SK-N-SH treated with all-trans-retinoic acid at 6 μM for 48 hours (cell line): ENCODE measurements at regions not wholly inside any gene's neighbourhood (a gene's known extent, or its start where the extent isn't known, plus 50 kb on each side); places are given as distances from the start of the nearest gene placed in this dataset.

Experiments used
- ATAC-seq: fragments of 200-7000 bp; cut with Tn5 transposase; 3 replicates; pipeline ENCODE4 v1.9.1; 2020; ENCODE audit warnings: mild to moderate bottlenecking, moderate library complexity
- BACH2 ChIP-seq: fragments of 250-450 bp; sonication (Bioruptor Pico); IDR thresholded peaks from 2 replicates; pipeline ENCODE4 v1.9.0; 2021; ENCODE audit warnings: mild to moderate bottlenecking, borderline replicate concordance
- CSDC2 ChIP-seq: fragments of 250-450 bp; sonication (Bioruptor Pico); IDR thresholded peaks from 2 replicates; pipeline ENCODE4 v1.5.0; 2020; ENCODE audit warnings: mild to moderate bottlenecking, moderate library complexity
- ESRRG ChIP-seq: fragments of 250-450 bp; sonication (Bioruptor Pico); IDR thresholded peaks from 2 replicates; pipeline ENCODE4 v1.6.1; 2021; ENCODE audit warnings: mild to moderate bottlenecking
- GLIS3 ChIP-seq: fragments of 250-450 bp; sonication (Bioruptor Pico); IDR thresholded peaks from 2 replicates; pipeline ENCODE4 v1.5.0; 2020; ENCODE audit warnings: mild to moderate bottlenecking, moderate library complexity
- ISL1 ChIP-seq: fragments of 250-450 bp; sonication (Bioruptor Pico); IDR thresholded peaks from 2 replicates; pipeline ENCODE4 v2.1.2; 2022; ENCODE audit warnings: mild to moderate bottlenecking, moderate library complexity
- OSR1 ChIP-seq: fragments of 250-450 bp; sonication (Bioruptor Pico); IDR thresholded peaks from 2 replicates; pipeline ENCODE4 v1.8.0; 2022; ENCODE audit warnings: moderate library complexity, mild to moderate bottlenecking, inconsistent platforms
- PPARA ChIP-seq: fragments of 250-450 bp; sonication (Bioruptor Pico); IDR thresholded peaks from 2 replicates; pipeline ENCODE4 v1.5.0; 2020; ENCODE audit warnings: mild to moderate bottlenecking, borderline replicate concordance
- TCF4 ChIP-seq: fragments of 250-450 bp; sonication (Bioruptor Pico); IDR thresholded peaks from 2 replicates; pipeline ENCODE4 v1.8.0; 2021; ENCODE audit warnings: mild to moderate bottlenecking, moderate library complexity, borderline replicate concordance
- TOX ChIP-seq: fragments of 250-450 bp; sonication (Bioruptor Pico); IDR thresholded peaks from 2 replicates; pipeline ENCODE4 v1.8.0; 2021; ENCODE audit warnings: mild to moderate bottlenecking, moderate library complexity, borderline replicate concordance
- ZC3H10 ChIP-seq: fragments of 250-450 bp; sonication (Bioruptor Pico); IDR thresholded peaks from 2 replicates; pipeline ENCODE4 v1.5.1; 2021; ENCODE audit warnings: mild to moderate bottlenecking, moderate library complexity
- ZFP3 ChIP-seq: fragments of 250-450 bp; sonication (Bioruptor Pico); IDR thresholded peaks from 2 replicates; pipeline ENCODE4 v1.5.0; 2020; ENCODE audit warnings: mild to moderate bottlenecking, moderate library complexity
- ZFP30 ChIP-seq: fragments of 450-650 bp; formaldehyde crosslinking; IDR thresholded peaks from 2 replicates; pipeline ENCODE4 v1.5.0; 2022; ENCODE audit warnings: mild to moderate bottlenecking, moderate library complexity
- ZNF565 ChIP-seq: fragments of 450-650 bp; formaldehyde crosslinking; conservative IDR thresholded peaks from 2 replicates; pipeline ENCODE4 v1.5.0; 2020; ENCODE audit warnings: low read depth, mild to moderate bottlenecking, moderate library complexity
- ZNF70 ChIP-seq: fragments of 450-650 bp; formaldehyde crosslinking; IDR thresholded peaks from 2 replicates; pipeline ENCODE4 v1.5.0; 2020; ENCODE audit warnings: mild to moderate bottlenecking, moderate library complexity
- ZNF8 ChIP-seq: fragments of 450-650 bp; formaldehyde crosslinking; IDR thresholded peaks from 2 replicates; pipeline ENCODE4 v1.5.0; 2020; ENCODE audit warnings: mild to moderate bottlenecking, moderate library complexity
- TF ChIP-seq, protein P1 (sequence below): fragments of 250-450 bp; sonication (Bioruptor Pico); IDR thresholded peaks from 2 replicates; pipeline ENCODE4 v1.5.1; 2020; ENCODE audit warnings: low read depth, mild to moderate bottlenecking, moderate library complexity
- TF ChIP-seq, protein P2 (sequence below): fragments of 250-450 bp; sonication (Bioruptor Pico); IDR thresholded peaks from 2 replicates; pipeline ENCODE4 v1.5.0; 2020; ENCODE audit warnings: mild to moderate bottlenecking, moderate library complexity
- TF ChIP-seq, protein P3 (sequence below): fragments of 250-450 bp; sonication (Bioruptor Pico); IDR thresholded peaks from 2 replicates; pipeline ENCODE4 v1.8.0; 2021; ENCODE audit warnings: low read depth, mild to moderate bottlenecking, moderate library complexity, borderline replicate concordance
- TF ChIP-seq, protein P4 (sequence below): fragments of 250-450 bp; sonication (Bioruptor Pico); IDR thresholded peaks from 2 replicates; pipeline ENCODE4 v1.5.1; 2021; ENCODE audit warnings: mild to moderate bottlenecking, moderate library complexity
- TF ChIP-seq, protein P5 (sequence below): fragments of 250-450 bp; sonication (Bioruptor Pico); IDR thresholded peaks from 2 replicates; pipeline ENCODE4 v1.8.0; 2020; ENCODE audit warnings: mild to moderate bottlenecking, moderate library complexity, borderline replicate concordance

DNA sequence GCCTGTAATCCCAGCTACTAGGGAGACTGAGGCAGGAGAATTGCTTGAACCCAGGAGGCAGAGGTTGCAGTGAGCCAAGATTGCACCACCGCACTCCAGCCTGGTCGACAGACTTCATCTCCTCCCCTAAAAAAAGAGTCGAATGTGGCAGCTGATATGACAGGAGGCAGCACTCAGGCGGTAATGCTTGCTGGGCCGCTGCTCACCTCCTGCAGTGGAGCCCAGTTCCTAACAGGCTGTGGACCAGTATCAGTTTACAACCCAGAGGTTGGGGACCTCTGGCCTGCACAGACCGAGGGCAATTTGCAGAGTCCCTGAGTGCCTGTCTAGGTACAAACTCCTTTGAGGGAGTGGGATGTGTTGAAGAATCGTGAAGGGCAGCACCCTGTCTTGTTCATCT lies 136.2 kb downstream of the SMAD6 start:
- TF ChIP-seq GLIS3 (CRISPR knock-in tag) (no peak), BACH2 (CRISPR knock-in tag) (no peak), ZC3H10 (CRISPR knock-in tag) (no peak), ZNF565 (CRISPR knock-in tag) (no peak), OSR1 (no peak), ZNF8 (CRISPR knock-in tag) (no peak), PPARA (CRISPR knock-in tag) (no peak), ISL1 (CRISPR knock-in tag) (no peak), ZNF70 (CRISPR knock-in tag) (no peak)
- TF ChIP-seq, protein P1, sequence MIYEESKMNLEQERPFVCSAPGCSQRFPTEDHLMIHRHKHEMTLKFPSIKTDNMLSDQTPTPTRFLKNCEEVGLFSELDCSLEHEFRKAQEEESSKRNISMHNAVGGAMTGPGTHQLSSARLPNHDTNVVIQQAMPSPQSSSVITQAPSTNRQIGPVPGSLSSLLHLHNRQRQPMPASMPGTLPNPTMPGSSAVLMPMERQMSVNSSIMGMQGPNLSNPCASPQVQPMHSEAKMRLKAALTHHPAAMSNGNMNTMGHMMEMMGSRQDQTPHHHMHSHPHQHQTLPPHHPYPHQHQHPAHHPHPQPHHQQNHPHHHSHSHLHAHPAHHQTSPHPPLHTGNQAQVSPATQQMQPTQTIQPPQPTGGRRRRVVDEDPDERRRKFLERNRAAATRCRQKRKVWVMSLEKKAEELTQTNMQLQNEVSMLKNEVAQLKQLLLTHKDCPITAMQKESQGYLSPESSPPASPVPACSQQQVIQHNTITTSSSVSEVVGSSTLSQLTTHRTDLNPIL (CRISPR knock-in tag): no peak
- ATAC-seq: no peak

DNA sequence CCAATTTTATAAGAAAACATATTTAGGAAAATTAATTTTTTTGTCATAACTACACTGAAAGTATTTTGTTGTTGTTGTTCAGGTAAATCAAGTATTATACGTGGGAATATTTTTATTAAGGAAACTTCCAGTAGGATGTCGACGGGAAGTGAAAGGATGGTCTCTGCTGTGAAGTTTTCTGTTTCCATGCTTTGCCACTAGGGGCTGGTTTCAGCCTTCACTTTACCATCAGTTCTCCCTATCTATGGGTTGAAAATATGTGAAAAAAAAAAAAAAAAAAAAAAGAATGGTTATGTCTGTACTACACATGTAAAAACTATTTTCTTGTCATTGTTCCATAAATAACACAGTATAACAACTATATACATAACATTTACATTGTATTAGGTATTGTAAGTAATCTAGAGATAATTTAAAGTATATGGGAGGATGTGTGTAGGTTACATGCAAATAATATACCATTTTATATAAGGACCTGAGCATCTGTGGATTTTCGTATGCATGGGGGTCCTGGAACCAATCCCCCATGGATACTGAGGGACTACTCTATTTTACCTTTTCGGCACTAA lies 136.7 kb downstream of the SMAD6 start:
- TF ChIP-seq OSR1 (no peak), TCF4 (CRISPR knock-in tag) (no peak)
- TF ChIP-seq, protein P2, sequence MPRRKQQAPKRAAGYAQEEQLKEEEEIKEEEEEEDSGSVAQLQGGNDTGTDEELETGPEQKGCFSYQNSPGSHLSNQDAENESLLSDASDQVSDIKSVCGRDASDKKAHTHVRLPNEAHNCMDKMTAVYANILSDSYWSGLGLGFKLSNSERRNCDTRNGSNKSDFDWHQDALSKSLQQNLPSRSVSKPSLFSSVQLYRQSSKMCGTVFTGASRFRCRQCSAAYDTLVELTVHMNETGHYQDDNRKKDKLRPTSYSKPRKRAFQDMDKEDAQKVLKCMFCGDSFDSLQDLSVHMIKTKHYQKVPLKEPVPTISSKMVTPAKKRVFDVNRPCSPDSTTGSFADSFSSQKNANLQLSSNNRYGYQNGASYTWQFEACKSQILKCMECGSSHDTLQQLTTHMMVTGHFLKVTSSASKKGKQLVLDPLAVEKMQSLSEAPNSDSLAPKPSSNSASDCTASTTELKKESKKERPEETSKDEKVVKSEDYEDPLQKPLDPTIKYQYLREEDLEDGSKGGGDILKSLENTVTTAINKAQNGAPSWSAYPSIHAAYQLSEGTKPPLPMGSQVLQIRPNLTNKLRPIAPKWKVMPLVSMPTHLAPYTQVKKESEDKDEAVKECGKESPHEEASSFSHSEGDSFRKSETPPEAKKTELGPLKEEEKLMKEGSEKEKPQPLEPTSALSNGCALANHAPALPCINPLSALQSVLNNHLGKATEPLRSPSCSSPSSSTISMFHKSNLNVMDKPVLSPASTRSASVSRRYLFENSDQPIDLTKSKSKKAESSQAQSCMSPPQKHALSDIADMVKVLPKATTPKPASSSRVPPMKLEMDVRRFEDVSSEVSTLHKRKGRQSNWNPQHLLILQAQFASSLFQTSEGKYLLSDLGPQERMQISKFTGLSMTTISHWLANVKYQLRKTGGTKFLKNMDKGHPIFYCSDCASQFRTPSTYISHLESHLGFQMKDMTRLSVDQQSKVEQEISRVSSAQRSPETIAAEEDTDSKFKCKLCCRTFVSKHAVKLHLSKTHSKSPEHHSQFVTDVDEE (CRISPR knock-in tag): no peak
- TF ChIP-seq, protein P3, sequence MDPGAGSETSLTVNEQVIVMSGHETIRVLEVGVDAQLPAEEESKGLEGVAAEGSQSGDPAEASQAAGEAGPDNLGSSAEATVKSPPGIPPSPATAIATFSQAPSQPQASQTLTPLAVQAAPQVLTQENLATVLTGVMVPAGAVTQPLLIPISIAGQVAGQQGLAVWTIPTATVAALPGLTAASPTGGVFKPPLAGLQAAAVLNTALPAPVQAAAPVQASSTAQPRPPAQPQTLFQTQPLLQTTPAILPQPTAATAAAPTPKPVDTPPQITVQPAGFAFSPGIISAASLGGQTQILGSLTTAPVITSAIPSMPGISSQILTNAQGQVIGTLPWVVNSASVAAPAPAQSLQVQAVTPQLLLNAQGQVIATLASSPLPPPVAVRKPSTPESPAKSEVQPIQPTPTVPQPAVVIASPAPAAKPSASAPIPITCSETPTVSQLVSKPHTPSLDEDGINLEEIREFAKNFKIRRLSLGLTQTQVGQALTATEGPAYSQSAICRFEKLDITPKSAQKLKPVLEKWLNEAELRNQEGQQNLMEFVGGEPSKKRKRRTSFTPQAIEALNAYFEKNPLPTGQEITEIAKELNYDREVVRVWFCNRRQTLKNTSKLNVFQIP (CRISPR knock-in tag): no peak
- ATAC-seq: peak; percentile 53

DNA sequence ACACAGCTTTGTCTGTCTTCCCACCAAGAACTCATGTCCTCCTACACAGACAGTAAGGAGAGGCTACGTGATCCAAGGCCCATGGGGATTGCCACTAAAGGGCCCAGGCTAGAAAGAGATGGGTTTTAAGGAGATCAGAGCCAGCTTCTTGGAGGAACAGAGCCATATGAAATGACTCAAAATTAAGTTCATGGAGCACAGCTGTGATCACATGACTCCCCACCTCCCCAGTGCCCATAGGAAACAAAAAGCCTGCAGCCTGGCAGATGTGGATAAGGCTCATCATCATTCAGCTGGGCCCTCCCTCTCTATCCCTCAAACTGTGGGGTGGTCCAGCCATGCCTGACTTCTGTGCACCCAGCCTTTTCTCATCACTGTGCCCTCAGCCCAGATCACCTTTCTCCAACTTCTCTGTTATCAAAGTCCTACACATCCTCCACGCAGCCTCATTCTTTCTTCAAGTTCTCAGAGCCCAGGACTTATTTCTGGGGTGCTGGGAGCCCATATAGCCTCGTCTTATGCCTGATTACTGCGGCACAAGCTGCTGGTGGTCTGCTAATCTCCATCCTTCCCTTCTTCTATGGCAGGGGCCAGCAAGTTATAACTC lies 137.6 kb downstream of the SMAD6 start:
- ATAC-seq: no peak
- TF ChIP-seq, protein P4, sequence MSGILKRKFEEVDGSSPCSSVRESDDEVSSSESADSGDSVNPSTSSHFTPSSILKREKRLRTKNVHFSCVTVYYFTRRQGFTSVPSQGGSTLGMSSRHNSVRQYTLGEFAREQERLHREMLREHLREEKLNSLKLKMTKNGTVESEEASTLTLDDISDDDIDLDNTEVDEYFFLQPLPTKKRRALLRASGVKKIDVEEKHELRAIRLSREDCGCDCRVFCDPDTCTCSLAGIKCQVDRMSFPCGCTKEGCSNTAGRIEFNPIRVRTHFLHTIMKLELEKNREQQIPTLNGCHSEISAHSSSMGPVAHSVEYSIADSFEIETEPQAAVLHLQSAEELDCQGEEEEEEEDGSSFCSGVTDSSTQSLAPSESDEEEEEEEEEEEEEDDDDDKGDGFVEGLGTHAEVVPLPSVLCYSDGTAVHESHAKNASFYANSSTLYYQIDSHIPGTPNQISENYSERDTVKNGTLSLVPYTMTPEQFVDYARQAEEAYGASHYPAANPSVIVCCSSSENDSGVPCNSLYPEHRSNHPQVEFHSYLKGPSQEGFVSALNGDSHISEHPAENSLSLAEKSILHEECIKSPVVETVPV (CRISPR knock-in tag): no peak
- TF ChIP-seq OSR1 (no peak), CSDC2 (CRISPR knock-in tag) (no peak), ZFP30 (CRISPR knock-in tag) (no peak), ESRRG (no peak), ZNF565 (CRISPR knock-in tag) (no peak), PPARA (CRISPR knock-in tag) (no peak), BACH2 (CRISPR knock-in tag) (no peak), TOX (no peak), TCF4 (CRISPR knock-in tag) (no peak), ZFP3 (CRISPR knock-in tag) (no peak)
- TF ChIP-seq, protein P5, sequence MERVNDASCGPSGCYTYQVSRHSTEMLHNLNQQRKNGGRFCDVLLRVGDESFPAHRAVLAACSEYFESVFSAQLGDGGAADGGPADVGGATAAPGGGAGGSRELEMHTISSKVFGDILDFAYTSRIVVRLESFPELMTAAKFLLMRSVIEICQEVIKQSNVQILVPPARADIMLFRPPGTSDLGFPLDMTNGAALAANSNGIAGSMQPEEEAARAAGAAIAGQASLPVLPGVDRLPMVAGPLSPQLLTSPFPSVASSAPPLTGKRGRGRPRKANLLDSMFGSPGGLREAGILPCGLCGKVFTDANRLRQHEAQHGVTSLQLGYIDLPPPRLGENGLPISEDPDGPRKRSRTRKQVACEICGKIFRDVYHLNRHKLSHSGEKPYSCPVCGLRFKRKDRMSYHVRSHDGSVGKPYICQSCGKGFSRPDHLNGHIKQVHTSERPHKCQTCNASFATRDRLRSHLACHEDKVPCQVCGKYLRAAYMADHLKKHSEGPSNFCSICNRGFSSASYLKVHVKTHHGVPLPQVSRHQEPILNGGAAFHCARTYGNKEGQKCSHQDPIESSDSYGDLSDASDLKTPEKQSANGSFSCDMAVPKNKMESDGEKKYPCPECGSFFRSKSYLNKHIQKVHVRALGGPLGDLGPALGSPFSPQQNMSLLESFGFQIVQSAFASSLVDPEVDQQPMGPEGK (CRISPR knock-in tag): no peak
- TF ChIP-seq, protein P2 (CRISPR knock-in tag): no peak
- TF ChIP-seq, protein P3 (CRISPR knock-in tag): no peak
